GM21786 (cell line): ENCODE measurements at regions not wholly inside any gene's neighbourhood (a gene's known extent, or its start where the extent isn't known, plus 50 kb on each side); places are given as distances from the start of the nearest gene placed in this dataset.

Experiments
- ATAC-seq: cut with Tn5 transposase; IDR thresholded peaks from one replicate; pipeline ENCODE4 v1.9.1; 2021; ENCODE audit not compliant: unreplicated experiment

- ATAC-seq = no peak
These were observed 56.9 kb upstream of the ECE1 start for GRCh38 chr1:21347072-21347581.

GRCh38 chr1:21346365-21347071 is 56.3 kb upstream of the ECE1 start:
- no peak for ATAC-seq

GRCh38 chr1:21344750-21345443 is 54.6 kb upstream of the ECE1 start:
- ATAC-seq = peak; percentile 8

GRCh38 chr1:21344098-21344749 is 54.0 kb upstream of the ECE1 start:
- ATAC-seq = no peak

- ATAC-seq = peak; percentile 38
These were observed 52.9 kb upstream of the ECE1 start for GRCh38 chr1:21342961-21343838.

GRCh38 chr1:21341517-21342078 is 51.3 kb upstream of the ECE1 start:
- ATAC-seq = no peak

- ATAC-seq = no peak
These were observed 50.8 kb upstream of the ECE1 start for GRCh38 chr1:21341022-21341421.

- ATAC-seq = no peak
These were observed 50.1 kb upstream of the ECE1 start for GRCh38 chr1:21340230-21340945.
